GM12874 (cell line): ENCODE measurements at regions not wholly inside any gene's neighbourhood (a gene's known extent, or its start where the extent isn't known, plus 50 kb on each side); places are given as distances from the start of the nearest gene placed in this dataset.

ENCODE experiments used
- TF ChIP-seq, protein P1 (sequence below): IDR thresholded peaks from 2 replicates; pipeline ENCODE4 v1.5.1; 2011; ENCODE audit warnings: low read depth, mild to moderate bottlenecking, control low read depth, low read length, moderate library complexity; ENCODE audit not compliant: insufficient read depth

DNA sequence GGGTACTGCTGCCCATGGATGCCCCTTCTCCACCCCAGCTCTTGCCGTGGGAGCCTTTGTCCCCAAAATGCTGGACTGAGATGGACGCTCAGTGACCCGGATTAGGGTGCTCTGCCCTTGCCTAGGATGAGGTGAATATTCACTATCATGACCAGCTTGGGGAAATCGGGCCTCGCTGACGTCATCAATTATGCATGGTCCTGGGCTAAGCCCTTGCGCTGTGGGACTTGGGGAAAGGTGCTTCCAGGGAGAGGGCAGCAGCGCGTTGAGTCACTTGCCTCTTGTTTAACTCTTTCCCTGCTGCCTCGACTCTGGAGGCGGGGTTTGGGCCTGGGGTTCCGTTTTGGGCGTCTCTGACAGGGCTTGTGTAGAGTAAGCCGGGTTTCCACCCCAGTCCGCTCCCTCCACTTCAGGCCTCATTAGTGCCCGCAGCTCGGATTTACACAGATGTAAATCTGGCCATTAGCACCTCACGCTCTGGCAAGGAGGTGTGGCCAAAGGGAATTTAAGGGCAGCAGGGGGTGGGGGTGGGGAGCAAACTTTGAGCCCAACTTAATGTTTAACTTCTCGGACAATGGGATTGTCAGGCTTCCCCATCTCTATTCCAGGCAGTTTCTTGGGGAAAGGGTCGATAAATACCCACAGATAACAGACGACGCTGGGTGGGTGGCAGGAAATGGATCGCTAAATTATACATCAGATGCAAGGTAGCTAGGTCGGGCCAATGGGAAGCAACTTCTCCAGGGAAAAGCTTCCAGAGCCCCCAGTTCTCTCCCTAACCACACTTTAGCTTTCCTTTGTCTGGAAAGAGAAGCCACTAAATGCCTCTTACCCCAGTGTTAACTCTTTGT is 51.3 kb upstream of the TCF7L2 start:
- TF ChIP-seq, protein P1, sequence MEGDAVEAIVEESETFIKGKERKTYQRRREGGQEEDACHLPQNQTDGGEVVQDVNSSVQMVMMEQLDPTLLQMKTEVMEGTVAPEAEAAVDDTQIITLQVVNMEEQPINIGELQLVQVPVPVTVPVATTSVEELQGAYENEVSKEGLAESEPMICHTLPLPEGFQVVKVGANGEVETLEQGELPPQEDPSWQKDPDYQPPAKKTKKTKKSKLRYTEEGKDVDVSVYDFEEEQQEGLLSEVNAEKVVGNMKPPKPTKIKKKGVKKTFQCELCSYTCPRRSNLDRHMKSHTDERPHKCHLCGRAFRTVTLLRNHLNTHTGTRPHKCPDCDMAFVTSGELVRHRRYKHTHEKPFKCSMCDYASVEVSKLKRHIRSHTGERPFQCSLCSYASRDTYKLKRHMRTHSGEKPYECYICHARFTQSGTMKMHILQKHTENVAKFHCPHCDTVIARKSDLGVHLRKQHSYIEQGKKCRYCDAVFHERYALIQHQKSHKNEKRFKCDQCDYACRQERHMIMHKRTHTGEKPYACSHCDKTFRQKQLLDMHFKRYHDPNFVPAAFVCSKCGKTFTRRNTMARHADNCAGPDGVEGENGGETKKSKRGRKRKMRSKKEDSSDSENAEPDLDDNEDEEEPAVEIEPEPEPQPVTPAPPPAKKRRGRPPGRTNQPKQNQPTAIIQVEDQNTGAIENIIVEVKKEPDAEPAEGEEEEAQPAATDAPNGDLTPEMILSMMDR: no peak

DNA sequence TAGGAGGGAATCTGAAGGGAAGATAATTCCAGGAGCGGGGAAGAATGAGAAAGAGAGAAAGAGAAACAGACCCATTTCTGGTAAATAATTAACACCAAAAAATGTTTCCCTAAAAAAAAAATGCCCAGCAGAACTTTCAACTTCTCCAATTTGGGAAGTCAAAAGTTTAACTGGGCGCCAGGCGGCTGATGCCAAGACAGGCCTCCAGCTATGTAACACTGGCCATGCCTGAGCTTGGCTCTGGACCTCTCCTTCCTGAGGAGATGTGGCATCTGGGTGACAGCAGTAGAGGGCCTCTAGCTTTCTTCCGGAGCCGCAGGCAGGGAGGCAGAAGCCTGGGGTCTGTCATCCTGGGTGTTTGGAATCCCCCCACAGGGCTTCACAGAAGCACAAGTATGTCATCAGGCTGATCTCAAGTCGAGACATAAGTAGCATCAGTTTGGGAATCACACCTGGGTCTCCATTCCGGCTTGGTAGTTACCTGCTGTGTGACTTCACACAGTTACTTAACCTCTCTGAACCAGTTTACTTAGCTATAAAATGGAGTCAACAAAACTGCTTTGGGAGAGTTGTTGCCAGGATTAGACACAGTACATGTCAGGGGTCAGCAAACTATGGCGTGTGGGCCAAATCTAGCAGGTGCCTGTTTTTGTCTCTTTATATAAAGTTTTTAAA is 50.5 kb upstream of the TCF7L2 start:
- TF ChIP-seq, protein P1: no peak
